ENCODE measurements at regions not wholly inside any gene's neighbourhood (a gene's known extent, or its start where the extent isn't known, plus 50 kb on each side); places are given as distances from the start of the nearest gene placed in this dataset.

DNA sequence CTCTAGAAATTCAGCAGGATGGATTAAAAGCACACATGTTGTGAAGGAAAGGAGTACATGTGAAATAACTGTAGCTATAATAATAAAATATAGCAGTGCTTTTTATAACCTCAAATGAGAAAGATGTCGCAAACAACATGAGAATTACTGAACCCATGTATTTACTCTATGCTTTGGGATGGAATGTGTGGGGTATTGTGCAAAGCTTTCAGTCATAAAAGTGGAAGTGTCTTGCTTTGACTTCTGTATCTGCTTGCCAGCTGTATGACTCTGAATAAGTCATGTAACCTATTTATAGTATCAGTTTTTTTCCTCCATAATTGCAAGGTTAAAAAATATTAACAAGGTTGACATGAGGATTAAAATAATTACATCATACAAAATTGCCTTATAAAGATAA, 519.3 kb upstream of the CADM2 start:
- DNase-seq (ENCODE audit: low read depth in 2 of 2), result no peak

DNA sequence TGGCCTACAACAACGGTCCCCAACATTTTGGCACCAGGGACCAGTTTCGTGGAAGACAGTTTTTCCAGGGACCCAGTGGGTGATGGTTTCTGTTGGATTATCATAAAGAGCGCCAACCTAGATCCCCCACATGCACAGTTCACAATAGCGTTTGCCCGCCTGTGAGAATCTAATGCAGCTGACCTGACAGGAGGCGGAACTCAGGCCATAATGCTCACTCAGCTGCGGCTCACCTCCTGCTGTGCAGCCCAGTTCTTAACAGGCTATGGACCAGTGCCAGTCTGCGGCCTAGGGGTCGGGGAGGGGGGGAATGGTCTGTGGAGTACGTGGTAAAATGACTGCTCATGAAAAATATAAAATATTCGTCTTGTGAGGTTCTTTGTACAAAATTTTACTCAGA, 518.5 kb upstream of the CADM2 start:
- DNase-seq (ENCODE audit: low read depth in 2 of 2), result no peak

DNA sequence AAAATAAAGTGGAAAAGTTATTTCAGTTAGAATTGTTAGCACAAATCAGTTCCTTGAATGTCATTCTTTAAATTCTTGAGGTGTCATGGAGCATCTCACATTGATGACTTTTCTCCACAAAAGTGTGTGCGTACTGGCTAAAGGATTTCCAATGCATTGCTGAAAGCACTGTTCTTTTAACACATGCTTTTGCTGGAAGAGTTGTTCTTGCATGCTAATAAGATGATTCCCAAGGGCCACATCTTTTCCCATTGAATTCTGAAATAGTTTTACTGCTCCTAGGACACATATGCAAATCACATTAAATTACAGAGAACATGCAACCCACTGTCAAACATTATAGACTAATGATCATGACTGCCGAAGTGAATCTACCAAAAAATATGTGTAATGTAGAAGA, 516.3 kb upstream of the CADM2 start:
- DNase-seq (ENCODE audit: low read depth in 2 of 2), result no peak

DNA sequence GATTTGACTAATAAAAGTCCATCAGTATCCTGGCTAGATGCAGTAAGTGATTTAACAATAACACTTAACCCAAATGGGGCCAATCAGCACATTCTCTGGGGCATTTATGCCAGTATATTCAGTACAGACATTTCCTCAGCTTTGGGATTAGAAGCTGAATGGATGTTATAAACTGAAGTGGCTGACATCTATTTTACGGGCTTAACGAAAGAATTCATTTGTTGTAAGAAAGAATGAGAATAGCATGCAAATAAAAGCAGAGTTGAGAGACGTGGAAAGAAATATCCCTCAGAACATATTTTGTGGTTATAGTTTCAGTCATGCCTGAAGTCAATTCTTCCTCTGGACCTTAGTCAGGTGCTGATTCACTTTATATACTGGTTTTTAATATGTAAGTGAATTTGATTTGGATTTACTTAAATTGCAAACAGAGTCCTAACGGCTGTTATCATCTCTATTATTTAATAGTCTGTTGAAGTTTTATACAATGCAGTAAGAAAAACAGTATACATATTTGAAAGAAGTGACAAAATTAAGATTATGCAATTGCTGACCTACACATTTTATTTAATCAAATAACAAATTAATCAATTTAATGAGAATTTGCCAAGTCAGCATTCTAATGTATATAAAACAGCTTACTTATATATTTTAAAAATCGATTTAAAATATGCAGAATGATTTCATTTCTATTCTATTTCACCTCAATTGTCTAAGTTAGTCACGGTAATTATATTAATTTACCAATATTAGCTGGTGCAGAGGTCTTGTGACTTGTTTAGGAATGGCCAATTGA, 513.9 kb upstream of the CADM2 start:
- no peak for DNase-seq (ENCODE audit: low read depth in 2 of 2)

DNA sequence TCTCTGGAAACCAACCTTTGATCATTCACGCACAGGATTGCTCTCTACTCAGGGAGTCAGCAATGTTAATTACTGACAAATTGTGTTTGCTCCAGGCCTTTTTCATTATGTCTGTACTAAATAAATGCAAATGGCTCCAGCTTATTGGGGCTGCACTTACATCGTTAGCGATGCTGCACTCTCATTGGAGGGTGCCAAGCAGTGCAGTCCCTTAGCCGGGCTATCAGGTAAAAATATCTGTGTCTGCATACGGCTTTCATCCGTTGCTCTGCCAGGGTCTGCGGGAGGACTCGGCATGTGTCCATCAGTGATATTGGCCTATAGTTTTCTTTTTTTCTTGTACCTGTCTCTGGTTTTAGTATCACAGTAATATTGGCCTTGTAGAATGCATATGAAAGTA, 471.5 kb upstream of the CADM2 start:
- no peak for DNase-seq (ENCODE audit: low read depth in 2 of 2)

DNA sequence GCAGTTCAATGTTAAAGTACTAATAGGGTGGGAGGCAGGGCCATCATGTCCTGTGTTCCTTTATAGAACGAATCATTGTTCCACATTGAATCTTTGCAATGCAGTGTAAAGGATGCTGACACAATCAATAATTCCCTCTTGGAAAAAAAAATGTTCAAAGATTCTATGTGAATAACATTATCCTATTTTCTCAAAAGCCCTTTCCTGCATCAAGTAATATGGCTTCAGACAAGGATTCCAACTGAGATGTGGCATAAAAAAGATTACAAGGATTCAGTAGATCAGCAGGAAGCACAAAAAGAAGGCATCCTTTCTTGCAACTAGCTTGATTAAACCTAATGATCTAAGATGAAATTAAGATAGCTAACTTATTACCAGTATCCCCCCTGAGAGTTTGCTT, 454.0 kb upstream of the CADM2 start:
- no peak for DNase-seq (ENCODE audit: low read depth in 2 of 2)

DNA sequence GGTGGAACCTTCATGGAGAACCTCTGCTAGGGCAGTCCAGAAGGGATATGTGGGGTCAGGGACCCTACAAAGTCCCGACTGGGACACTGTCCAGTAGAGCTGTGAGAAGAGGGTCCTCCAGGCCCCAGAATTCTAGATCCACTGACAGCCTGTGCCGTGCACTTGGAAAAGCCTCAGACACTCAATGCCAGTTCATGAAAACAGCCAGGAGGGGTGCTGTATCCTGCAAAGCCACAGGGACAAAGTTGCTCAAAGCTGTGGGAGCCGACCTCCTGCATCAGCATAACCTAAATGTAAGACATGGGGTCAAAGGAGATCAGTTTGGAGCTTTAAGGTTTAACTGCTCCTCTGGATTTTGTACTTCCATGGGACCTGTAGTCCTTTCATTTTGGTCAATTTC, 448.8 kb upstream of the CADM2 start:
- no peak for DNase-seq (ENCODE audit: low read depth in 2 of 2)

DNA sequence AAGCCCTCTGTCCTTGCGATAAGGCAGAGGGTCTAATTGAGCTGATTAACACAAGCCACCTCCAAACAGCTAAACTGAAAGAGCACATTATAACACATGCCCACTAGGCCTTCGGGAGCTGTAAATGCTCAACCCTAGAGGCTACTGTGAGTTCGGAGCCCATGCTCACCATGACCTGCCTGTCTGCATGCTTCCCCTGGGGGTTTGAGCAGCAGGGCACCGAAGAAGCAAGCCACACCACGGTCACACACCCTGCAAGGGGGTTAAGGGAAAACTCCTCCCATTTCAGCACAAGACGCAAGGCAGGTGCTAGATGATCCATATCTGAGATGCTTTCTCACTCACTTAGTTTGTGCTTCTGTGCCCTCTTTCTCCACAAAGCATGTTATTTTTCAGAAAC, 435.9 kb upstream of the CADM2 start:
- DNase-seq (ENCODE audit: low read depth in 2 of 2), result no peak

DNA sequence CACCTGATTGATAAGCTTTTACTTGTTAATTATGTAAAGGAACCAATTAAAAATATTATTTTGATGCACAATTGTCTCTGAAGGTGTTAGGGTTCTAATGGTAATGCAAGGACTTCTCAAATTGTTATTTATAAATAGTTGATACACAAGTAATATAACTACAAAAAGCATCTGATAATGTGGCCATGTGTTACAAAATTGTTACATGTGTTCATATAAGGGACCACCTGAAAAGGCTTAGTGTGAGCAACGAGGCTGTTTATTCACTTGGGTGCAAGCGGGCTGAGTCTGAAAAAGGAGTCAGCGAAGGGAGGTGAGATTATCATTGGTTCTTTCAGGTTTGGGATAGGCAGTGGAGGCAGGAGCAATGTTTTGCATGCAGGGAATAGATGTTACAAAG, 421.9 kb upstream of the CADM2 start:
- no peak for DNase-seq (ENCODE audit: low read depth in 2 of 2)

DNA sequence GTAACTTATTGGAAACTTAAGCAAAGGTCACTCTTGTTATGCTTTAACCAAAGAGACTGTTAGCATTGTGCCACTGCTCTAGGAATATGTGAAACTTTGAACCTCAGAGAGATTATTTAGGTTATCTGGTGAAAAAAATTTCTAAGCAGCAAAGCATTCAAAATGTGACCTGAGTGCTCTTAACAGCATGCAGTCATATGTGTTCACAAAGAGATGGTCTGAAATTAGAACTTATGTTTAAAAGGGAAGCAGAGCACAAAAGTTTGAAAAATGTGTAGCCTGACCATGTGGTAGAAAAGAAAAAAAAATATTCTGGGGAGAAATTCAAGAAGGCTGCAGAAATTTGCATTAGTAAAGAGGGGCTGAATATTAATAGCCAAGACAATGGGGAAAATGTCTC, 420.2 kb upstream of the CADM2 start:
- no peak for DNase-seq (ENCODE audit: low read depth in 2 of 2)

DNA sequence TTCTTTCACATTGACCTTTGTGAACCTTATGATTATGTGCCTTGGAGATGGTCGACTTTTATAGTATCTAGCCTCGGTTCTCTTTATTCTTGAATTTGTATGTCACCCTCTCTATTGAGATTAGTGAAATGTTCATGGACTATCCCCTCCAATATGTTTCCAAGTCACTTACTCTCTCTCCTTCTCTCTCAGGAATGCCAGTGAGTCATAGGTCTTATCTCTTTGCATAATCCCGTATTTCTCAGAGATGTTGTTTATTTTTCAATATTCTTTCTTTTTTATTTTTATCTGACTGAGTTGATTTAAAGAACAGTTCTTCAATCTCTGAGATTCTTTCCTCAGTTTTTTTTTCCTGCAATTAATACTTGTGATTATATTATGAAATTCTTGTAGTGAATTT, 411.6 kb upstream of the CADM2 start:
- DNase-seq (ENCODE audit: low read depth in 2 of 2), result no peak

DNA sequence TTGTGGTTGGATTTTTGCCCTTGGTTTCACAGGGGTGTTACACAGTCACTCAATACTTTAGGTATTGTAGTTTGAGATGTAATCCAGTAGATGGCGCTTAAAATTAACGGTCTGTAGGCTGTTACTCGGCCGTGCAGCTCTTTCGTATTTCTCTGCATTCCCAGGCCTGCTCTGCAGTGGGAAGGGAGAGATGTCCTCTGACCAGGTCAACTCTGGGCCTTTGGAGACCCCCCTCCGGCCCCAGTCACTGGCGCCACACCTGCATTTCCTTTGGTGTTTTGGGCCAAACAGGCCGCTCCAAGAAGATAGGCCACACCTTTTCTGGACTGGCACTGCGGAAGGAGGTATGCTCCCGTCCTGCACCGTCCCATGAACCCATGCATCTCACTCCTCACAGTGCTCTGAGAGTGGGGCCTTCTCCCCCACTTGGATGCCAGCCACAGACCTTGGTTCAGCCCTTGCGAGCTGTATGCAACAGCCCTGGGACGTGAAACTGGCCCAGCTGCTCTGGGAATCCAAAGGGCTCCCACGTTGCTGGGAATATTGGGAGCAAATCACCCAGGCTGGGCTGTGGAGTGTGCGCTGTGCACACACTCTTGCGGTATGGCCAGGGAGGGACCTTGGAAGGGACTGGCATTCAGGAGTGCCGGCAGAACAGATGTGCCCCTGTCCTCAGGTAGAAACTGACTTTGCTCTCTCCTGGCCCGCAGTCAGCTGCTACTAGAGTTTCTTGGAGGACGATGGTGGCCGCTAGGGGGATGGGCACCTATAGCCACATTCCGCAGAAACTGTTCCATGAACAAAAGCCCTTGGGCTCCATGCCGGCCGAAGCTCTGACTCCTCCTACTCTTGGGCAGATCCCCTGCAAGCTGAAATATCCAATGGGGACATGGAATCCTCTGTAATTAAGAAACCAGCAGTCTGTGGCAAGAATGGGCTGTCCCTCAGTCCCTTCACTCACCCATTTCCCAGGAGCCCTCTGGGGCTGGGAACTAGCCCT, 410.5 kb upstream of the CADM2 start:
- DNase-seq (ENCODE audit: low read depth in 2 of 2), result peak in 1 of 2 donors; percentile 4

DNA sequence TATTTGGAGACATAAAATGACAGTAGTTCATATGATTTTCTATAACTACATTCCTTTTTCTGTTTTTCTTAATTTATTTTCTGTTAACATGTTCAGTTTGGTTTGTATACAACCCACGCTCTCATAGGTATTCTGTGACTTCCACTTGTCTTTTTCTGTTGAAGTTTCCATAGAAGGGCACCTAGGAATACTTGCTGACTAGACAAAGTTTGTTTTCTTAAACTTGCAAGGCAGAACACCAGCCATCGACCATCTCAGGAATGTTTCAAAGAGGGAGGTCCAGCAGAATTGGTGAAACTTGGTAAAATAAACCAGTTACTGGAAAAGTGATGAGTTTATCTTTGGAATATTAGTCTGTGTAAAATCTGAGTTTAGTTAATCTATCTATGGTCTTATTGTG, 403.2 kb upstream of the CADM2 start:
- DNase-seq (ENCODE audit: low read depth in 2 of 2), result no peak

DNA sequence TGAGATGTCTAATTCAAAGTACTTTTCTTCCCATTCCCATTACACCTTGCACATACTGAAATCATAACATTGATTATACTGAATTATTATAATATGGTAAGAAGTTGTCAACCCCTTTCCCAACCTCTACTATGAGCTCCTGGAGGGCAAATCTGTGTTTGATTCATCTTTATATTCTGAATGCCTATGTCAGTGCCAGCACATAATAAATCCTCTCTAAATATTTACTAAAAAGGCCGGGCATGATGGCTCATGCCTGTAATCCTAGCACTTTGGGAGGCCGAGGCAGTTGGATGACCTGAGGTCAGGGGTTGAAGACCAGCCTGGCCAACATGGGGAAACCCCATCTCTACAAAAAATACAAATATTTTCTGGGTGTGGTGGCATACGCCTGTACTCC, 392.5 kb upstream of the CADM2 start:
- DNase-seq (ENCODE audit: low read depth in 2 of 2), result no peak

DNA sequence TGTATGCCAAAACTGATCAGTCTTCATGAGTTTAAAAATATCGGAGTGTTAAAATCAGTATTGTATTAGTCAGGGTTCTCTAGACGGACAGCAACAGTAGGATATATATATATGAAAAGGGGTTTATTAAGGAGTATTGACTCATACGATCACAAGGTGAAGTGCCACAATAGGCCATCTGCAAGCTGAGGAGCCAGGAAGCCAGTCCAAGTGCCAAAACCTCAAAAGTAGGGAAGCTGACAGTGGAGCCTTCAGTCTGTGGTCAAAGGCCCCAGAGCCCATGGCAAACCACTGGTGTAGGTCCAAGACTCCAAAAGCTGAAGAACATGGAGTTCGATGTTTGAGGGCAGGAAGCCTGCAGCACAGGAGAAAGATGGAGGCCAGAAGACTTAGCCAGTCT, 391.0 kb upstream of the CADM2 start:
- DNase-seq (ENCODE audit: low read depth in 2 of 2), result no peak

DNA sequence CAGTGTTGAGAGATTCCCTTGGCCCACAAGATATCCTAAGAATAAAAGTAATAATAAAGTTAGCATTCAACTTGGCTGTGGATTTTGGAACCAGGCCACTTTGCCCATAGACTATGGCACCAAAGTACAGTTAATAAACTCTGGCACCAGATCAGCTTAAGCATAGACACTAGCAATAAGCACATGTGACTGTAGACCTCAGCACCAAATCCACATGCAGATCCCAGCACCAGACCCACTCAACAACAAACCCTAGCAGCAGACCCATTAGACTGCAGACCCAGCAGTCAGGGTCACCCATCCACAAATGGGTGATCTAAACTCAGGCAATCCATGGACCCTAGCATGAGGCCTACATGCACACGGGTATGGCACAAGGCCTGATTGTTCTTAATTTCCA, 384.8 kb upstream of the CADM2 start:
- no peak for DNase-seq (ENCODE audit: low read depth in 2 of 2)

DNA sequence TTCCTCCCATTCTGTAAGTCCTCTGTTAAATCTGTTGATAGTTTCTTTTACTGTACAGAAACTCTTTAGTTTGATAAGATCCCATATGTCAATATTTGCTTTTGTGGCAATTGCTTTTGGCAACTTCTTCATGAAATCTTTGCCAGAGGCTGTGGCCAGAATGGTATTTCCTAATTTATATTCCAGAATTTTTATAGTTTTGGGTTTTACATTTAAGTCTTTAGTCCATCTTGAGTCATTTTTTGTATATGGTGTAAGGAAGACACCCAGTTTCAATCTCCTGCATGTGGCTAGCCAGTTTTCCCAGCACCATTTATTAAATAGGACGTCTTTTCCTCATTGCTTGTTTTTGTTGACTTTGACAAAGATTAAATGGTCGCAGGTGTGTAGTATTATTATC, 372.4 kb upstream of the CADM2 start:
- no peak for DNase-seq (ENCODE audit: low read depth in 2 of 2)

DNA sequence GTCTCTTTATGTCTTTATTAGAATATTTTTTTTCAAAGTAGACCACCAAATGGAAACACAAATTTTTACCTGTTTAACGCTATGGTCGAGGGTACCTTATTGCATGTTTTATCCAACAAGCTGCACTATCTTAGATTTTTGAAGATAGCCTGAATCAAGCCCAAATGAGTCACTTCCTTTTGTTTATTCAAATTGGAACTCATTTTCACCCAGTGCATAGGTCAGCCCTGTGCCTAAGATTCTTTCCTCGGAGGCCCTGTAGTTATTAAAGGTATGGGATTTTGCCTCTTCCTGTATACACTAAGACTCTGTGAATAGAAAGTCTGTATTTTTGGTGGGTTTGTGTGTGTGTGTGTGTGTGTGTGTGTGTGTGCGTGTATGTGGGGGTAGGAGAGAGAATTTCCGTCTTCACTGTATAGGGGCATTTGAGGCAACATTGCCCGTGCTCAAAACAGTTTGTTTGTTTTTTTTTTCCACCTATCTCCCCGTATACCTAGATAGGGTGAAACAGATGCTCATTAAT, 358.0 kb upstream of the CADM2 start:
- DNase-seq (ENCODE audit: low read depth in 2 of 2), result no peak

DNA sequence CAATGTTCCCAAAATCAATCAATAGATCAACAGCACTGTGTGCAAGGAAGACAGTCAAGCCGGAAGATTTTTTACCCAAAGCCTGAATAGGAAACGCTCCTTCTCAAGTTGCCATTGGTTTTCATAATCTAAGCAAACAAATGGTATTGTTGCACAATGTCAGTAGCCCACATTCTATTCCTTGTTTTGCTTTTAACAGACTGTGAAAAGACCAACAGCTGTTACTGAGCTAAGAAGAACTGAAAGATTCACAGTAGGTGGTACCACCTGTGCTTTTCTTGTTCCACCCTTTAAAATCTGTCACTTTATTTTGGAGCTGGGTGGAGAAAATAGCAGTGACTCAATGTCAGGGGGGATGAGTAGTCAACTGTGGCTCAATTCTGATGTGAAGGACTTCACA, 357.5 kb upstream of the CADM2 start:
- no peak for DNase-seq (ENCODE audit: low read depth in 2 of 2)

DNA sequence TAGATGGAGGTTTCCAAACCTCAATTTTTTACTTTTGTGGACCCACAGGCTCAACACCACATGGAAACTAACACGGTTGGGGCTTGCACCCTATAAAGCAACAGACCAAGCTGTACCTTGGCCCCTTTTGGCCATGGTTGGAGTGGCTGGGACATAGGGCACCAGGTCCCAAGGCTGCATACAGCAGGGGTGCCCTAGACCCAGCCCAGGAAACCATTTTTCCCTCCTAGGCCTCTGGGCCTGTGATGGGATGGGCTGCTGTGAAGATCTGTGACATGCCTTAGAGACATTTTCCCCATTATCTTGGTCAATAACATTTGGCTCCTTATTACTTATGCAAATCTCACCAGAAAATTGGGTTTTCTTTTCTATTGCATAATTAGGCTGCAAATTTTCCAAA, 337.0 kb upstream of the CADM2 start:
- no peak for DNase-seq (ENCODE audit: low read depth in 2 of 2)

DNA sequence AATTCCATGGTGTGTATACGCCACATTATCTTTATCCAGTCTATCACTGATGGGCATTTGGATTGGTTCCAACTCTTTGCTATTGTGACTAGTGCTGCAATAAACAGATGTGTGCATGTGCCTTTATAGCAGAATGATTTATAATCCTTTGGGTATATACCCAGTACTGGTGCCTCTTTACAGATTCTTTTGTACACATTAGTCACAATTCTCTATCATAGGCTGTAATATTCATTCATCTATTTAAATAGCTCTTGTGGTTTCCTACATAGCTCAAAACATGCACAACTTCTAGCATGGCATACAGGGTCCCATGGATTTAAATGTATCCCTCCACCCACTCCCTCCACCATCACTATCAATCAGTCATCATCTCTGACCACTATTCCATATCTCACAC, 324.1 kb upstream of the CADM2 start:
- DNase-seq (ENCODE audit: low read depth in 2 of 2), result no peak

DNA sequence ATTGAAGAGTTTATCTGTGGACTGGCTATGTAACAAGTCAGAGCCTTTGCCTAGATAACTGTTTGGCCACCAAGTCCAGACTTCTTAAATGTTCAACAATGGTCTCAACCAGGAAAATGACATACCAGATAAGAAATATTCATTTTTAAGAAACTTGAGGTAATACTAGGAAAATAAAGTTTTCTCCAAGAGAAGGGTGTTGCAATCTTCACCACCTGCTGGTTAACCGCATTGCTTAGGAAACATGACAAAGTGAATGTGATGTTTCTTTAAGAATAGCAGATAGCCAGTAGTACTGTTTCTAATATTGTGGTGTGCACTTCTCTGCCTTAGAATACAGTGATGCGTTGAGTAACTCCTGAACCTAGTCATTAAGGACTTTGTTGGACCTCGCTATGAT, 321.5 kb upstream of the CADM2 start:
- DNase-seq (ENCODE audit: low read depth in 2 of 2), result no peak

DNA sequence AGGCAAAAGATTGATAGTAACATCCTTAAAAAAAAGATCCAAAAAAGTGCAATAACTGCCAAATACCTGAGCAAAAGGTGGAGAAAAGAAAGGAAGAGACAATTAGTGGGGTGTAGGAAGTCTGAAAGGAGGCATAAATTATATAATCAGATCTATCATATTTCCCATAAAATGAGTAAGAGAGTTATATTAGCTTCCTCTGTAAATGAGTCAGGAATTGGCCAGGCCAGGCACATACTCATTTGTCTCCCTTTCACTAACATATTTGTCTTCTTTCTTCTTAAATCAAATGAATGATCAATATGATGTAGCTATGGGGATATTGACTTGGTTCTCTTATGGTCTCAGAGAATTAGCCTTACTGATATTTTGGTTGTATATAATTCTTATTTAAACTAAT, 292.3 kb upstream of the CADM2 start:
- no peak for DNase-seq (ENCODE audit: low read depth in 2 of 2)

Measured in dermis microvascular lymphatic vessel endothelial cell (primary cell).